HPDE6-E6E7 (cell line): ENCODE measurements at regions not wholly inside any gene's neighbourhood (a gene's known extent, or its start where the extent isn't known, plus 50 kb on each side); places are given as distances from the start of the nearest gene placed in this dataset.

Source experiments
- DNase-seq: peaks from one replicate; pipeline ENCODE4 v3.0.0; 2011; ENCODE audit warnings: missing footprints; ENCODE audit errors: extremely low spot score

- no peak for DNase-seq
Measured at GRCh38 chr13:63364159-63364558, 1948.5 kb upstream of the PCDH20 start.

GRCh38 chr13:63351533-63351932 is 1935.9 kb upstream of the PCDH20 start:
- DNase-seq, result no peak

GRCh38 chr13:63351081-63351480 is 1935.4 kb upstream of the PCDH20 start:
- no peak for DNase-seq

- no peak for DNase-seq
Measured at GRCh38 chr13:63345835-63346234, 1930.2 kb upstream of the PCDH20 start.

GRCh38 chr13:63344711-63345110 is 1929.1 kb upstream of the PCDH20 start:
- DNase-seq, result no peak

GRCh38 chr13:63337921-63338320 is 1922.3 kb upstream of the PCDH20 start:
- DNase-seq, result no peak

- DNase-seq, result no peak
Measured at GRCh38 chr13:63337041-63337440, 1921.4 kb upstream of the PCDH20 start.

- DNase-seq, result no peak
Measured at GRCh38 chr13:63336549-63336948, 1920.9 kb upstream of the PCDH20 start.

GRCh38 chr13:63327584-63327983 is 1911.9 kb upstream of the PCDH20 start:
- no peak for DNase-seq

- DNase-seq, result no peak
Measured at GRCh38 chr13:63323441-63323840, 1907.8 kb upstream of the PCDH20 start.

- no peak for DNase-seq
Measured at GRCh38 chr13:63311587-63311986, 1895.9 kb upstream of the PCDH20 start.

GRCh38 chr13:63308549-63309165 is 1893.0 kb upstream of the PCDH20 start:
- DNase-seq, result no peak

- no peak for DNase-seq
Measured at GRCh38 chr13:63307228-63307627, 1891.6 kb upstream of the PCDH20 start.

GRCh38 chr13:63305641-63306133 is 1890.0 kb upstream of the PCDH20 start:
- DNase-seq, result no peak

GRCh38 chr13:63304497-63304896 is 1888.8 kb upstream of the PCDH20 start:
- DNase-seq, result no peak

GRCh38 chr13:63299866-63300394 is 1884.3 kb upstream of the PCDH20 start:
- no peak for DNase-seq

GRCh38 chr13:63297163-63297562 is 1881.5 kb upstream of the PCDH20 start:
- DNase-seq, result no peak

- DNase-seq, result no peak
Measured at GRCh38 chr13:63291701-63292100, 1876.1 kb upstream of the PCDH20 start.

- no peak for DNase-seq
Measured at GRCh38 chr13:63288576-63288975, 1872.9 kb upstream of the PCDH20 start.

- no peak for DNase-seq
Measured at GRCh38 chr13:63287926-63288325, 1872.3 kb upstream of the PCDH20 start.

GRCh38 chr13:63285426-63285825 is 1869.8 kb upstream of the PCDH20 start:
- no peak for DNase-seq

GRCh38 chr13:63279136-63279535 is 1863.5 kb upstream of the PCDH20 start:
- no peak for DNase-seq

- DNase-seq, result no peak
Measured at GRCh38 chr13:63274772-63275171, 1859.1 kb upstream of the PCDH20 start.
